ENCODE measurements at regions not wholly inside any gene's neighbourhood (a gene's known extent, or its start where the extent isn't known, plus 50 kb on each side); places are given as distances from the start of the nearest gene placed in this dataset.

GRCh38 chr6:33860706-33861474 lies 57.1 kb upstream of the MLN start:
- TF ChIP-seq POLR2A (IDR thresholded peaks at IDR 0.05): no peak
- TF ChIP-seq CTCF (IDR thresholded peaks at IDR 0.05): no peak
- peak; percentile 24 for TF ChIP-seq POLR2AphosphoS5 (IDR thresholded peaks at IDR 0.05)
